ENCODE measurements at regions not wholly inside any gene's neighbourhood (a gene's known extent, or its start where the extent isn't known, plus 50 kb on each side); places are given as distances from the start of the nearest gene placed in this dataset.

DNA sequence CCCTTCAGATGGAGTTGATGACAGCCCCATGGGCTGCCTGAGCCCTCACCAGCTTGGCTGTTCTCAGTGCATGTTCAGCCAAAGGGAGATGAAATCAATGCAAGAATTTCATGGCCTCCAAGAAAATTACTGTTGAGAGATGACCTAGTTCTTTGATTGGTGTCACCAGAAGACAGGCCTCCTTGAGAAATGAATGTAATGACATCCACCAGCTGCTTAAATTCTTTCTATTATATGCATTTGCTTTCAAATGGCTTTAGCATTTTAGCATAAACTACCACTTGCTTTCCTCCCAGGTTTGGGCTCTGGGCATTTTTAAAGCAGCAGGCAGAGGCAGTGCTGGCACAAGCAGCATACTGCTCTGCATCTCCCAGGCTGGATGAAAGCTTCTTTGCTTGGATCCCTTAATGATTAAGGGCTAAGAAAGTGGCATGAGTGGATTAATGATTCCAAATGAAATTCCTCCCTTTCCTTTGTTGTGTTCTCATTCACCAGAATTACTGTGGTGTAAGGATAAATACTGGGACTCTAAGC lies 278.4 kb downstream of the ZNF326 start (continued):
- TF ChIP-seq REST (IDR thresholded peaks at IDR 0.05; ENCODE audit: unreplicated experiment) = no peak
- no peak for TF ChIP-seq JUNB (IDR thresholded peaks at IDR 0.05; ENCODE audit: unreplicated experiment)
- TF ChIP-seq, protein P1, sequence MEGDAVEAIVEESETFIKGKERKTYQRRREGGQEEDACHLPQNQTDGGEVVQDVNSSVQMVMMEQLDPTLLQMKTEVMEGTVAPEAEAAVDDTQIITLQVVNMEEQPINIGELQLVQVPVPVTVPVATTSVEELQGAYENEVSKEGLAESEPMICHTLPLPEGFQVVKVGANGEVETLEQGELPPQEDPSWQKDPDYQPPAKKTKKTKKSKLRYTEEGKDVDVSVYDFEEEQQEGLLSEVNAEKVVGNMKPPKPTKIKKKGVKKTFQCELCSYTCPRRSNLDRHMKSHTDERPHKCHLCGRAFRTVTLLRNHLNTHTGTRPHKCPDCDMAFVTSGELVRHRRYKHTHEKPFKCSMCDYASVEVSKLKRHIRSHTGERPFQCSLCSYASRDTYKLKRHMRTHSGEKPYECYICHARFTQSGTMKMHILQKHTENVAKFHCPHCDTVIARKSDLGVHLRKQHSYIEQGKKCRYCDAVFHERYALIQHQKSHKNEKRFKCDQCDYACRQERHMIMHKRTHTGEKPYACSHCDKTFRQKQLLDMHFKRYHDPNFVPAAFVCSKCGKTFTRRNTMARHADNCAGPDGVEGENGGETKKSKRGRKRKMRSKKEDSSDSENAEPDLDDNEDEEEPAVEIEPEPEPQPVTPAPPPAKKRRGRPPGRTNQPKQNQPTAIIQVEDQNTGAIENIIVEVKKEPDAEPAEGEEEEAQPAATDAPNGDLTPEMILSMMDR (conservative IDR thresholded peaks at IDR 0.05; ENCODE audit: low read depth in 2 of 2) = no peak

DNA sequence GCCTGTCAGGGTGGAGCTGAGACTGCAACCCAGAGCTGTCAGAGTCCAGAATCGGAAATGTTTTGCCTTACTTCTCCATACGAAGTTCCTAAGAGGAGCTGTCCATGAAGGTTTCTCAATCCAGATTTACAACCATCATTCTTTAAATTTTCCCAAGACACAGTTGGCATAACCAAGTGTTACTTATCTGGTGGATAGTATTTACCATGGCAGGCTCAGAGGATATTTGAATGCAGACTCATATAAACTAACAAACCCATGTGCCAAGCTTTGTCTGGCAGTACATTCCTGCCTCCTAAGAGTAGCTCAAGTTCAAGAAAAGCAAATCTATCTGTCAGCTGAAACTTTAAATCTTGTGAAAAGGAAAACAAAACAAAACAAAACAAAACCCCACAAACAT lies 267.9 kb downstream of the ZNF326 start:
- ATAC-seq (no peak), DNase-seq (ENCODE audit: low spot score) (no peak)
- Mint-ChIP-seq H3K9me3 (no peaks in the 10 kb centered on the region), H3K4me1 (no peaks in the 10 kb centered on the region), H3K36me3 (ENCODE audit: low read depth) (no peaks in the 10 kb centered on the region), H3K4me3 (no peak overlapping the region), H3K27ac (no peak overlapping the region), H3K27me3 (ENCODE audit: insufficient read depth, low read depth, poor library complexity) (peaks cover 2% of the 10 kb centered on the region)
- Histone ChIP-seq H3K27ac (ENCODE audit: low read depth) (no peak overlapping the region), H3K4me2 (no peak overlapping the region), H4K20me1 (replicated peaks; ENCODE audit: insufficient read depth) (no peaks in the 10 kb centered on the region), H3K9me2 (ENCODE audit: insufficient read depth) (no peaks in the 10 kb centered on the region), H3K27me3 (ENCODE audit: insufficient read depth) (no peaks in the 10 kb centered on the region), H3K79me2 (replicated peaks; ENCODE audit: insufficient read depth) (no peaks in the 10 kb centered on the region), H3F3A (replicated peaks; ENCODE audit: low read depth) (no peaks in the 10 kb centered on the region), H2AFZ (no peak overlapping the region), H3K4me1 (ENCODE audit: insufficient read depth) (no peaks in the 10 kb centered on the region), H3K4me3 (no peak overlapping the region), H3K36me3 (ENCODE audit: insufficient read depth) (no peaks in the 10 kb centered on the region)
- TF ChIP-seq JUNB (IDR thresholded peaks at IDR 0.05; ENCODE audit: unreplicated experiment) (no peak), ZNF331 (CRISPR knock-in tag; IDR thresholded peaks at IDR 0.05; ENCODE audit: low read depth) (no peak), CREB1 (CRISPR knock-in tag; IDR thresholded peaks at IDR 0.05; ENCODE audit: low read depth) (no peak), NANOG (IDR thresholded peaks at IDR 0.05; ENCODE audit: borderline replicate concordance) (no peak), ZNF462 (CRISPR knock-in tag; IDR thresholded peaks at IDR 0.05) (no peak), ETS1 (IDR thresholded peaks at IDR 0.05) (no peak), EZH2phosphoT487 (IDR thresholded peaks at IDR 0.05; ENCODE audit: unreplicated experiment) (no peak), ZNF114 (CRISPR knock-in tag; IDR thresholded peaks at IDR 0.05) (no peak)
- TF ChIP-seq, protein P1 (conservative IDR thresholded peaks at IDR 0.05; ENCODE audit: low read depth in 2 of 2) = no peak

Measured in GM23338 (cell line).